ENCODE measurements at regions not wholly inside any gene's neighbourhood (a gene's known extent, or its start where the extent isn't known, plus 50 kb on each side); places are given as distances from the start of the nearest gene placed in this dataset.

GRCh38 chr10:36885746-36886145 is 239.7 kb upstream of the ANKRD30A start:
- TF ChIP-seq RAD21 (IDR thresholded peaks at IDR 0.05; ENCODE audit: low read depth) (no peak), TAF1 (IDR thresholded peaks at IDR 0.05; ENCODE audit: low read depth) (no peak), YY1 (IDR thresholded peaks at IDR 0.05; ENCODE audit: low read depth) (no peak), TEAD4 (IDR thresholded peaks at IDR 0.05) (no peak), TCF12 (IDR thresholded peaks at IDR 0.05; ENCODE audit: low read depth) (no peak)
- TF ChIP-seq, protein P1, sequence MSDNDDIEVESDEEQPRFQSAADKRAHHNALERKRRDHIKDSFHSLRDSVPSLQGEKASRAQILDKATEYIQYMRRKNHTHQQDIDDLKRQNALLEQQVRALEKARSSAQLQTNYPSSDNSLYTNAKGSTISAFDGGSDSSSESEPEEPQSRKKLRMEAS (IDR thresholded peaks at IDR 0.05): no peak
- TF ChIP-seq, protein P2, sequence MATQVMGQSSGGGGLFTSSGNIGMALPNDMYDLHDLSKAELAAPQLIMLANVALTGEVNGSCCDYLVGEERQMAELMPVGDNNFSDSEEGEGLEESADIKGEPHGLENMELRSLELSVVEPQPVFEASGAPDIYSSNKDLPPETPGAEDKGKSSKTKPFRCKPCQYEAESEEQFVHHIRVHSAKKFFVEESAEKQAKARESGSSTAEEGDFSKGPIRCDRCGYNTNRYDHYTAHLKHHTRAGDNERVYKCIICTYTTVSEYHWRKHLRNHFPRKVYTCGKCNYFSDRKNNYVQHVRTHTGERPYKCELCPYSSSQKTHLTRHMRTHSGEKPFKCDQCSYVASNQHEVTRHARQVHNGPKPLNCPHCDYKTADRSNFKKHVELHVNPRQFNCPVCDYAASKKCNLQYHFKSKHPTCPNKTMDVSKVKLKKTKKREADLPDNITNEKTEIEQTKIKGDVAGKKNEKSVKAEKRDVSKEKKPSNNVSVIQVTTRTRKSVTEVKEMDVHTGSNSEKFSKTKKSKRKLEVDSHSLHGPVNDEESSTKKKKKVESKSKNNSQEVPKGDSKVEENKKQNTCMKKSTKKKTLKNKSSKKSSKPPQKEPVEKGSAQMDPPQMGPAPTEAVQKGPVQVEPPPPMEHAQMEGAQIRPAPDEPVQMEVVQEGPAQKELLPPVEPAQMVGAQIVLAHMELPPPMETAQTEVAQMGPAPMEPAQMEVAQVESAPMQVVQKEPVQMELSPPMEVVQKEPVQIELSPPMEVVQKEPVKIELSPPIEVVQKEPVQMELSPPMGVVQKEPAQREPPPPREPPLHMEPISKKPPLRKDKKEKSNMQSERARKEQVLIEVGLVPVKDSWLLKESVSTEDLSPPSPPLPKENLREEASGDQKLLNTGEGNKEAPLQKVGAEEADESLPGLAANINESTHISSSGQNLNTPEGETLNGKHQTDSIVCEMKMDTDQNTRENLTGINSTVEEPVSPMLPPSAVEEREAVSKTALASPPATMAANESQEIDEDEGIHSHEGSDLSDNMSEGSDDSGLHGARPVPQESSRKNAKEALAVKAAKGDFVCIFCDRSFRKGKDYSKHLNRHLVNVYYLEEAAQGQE (IDR thresholded peaks at IDR 0.05; ENCODE audit: low read depth): no peak
